HCT116 (cell line): ENCODE measurements at regions not wholly inside any gene's neighbourhood (a gene's known extent, or its start where the extent isn't known, plus 50 kb on each side); places are given as distances from the start of the nearest gene placed in this dataset.
A peak's percentile ranks its signal among the peaks of the same experiment; 100 is the strongest.

ENCODE experiments used
- CTCF ChIP-seq, 3 experiments: fragments of 200-600 bp in 1 of 3; sonication (generic) in 1 of 3; IDR thresholded peaks in 2 of 3; conservative IDR thresholded peaks in 1 of 3; 2 replicates each; pipeline ENCODE4 v1.5.1; 2012 to 2017; ENCODE audit warnings: low read depth in 2 of 3, low read length in 2 of 3, antibody characterized with exemption in 1 of 3, borderline replicate concordance in 1 of 3, control low read depth in 1 of 3, mild to moderate bottlenecking in 1 of 3, mixed read lengths in 1 of 3, mixed run types in 1 of 3, moderate library complexity in 1 of 3; ENCODE audit not compliant: insufficient read depth in 1 of 3
- POLR2A ChIP-seq: IDR thresholded peaks from 2 replicates; pipeline ENCODE4 v1.7.0; 2011; ENCODE audit warnings: borderline replicate concordance; ENCODE audit not compliant: insufficient read depth, insufficient read length; ENCODE audit errors: extremely low read depth
- POLR2AphosphoS5 ChIP-seq: IDR thresholded peaks from 2 replicates; pipeline ENCODE4 v1.6.1; 2011; ENCODE audit warnings: mild to moderate bottlenecking, low read depth, low read length, moderate library complexity
- REST ChIP-seq: IDR thresholded peaks from 2 replicates; pipeline ENCODE4 v1.6.1; 2012; ENCODE audit warnings: low read depth
- TF ChIP-seq, protein P1 (sequence below): IDR thresholded peaks from 2 replicates; pipeline ENCODE4 v1.6.1; 2012

DNA sequence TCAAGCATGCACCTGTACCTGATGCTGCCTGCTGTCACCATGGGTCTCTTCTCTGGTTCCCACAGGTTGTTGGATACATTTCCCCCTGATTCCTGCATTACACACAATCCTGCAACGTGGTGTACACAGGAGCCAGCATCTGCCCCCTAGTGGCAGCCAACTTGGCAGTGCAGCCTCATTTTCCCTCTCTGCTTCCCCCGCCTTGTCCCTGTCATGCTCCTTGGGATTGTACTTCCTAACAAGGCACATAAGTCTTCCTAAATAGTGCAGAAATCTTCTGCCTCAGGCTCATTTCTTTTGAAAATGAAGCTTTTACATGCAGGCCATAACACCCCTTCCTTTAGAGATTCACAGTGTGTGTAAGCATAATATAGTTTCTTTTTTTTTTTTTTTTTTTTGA lies 387.5 kb downstream of the CCSER2 start:
- TF ChIP-seq POLR2AphosphoS5 = no peak
- TF ChIP-seq POLR2A = no peak
- TF ChIP-seq CTCF (IDR thresholded peaks at IDR 0.05 in 2 of 3, conservative IDR thresholded peaks at IDR 0.05 in 1 of 3; ENCODE audit: borderline replicate concordance in 1 of 3, insufficient read depth in 1 of 3, low read depth in 2 of 3, low read length in 2 of 3) = peak; percentile 59 to 93 (median 88); a peak in 5 of 6 replicates
- no peak for TF ChIP-seq REST
- TF ChIP-seq, protein P1, sequence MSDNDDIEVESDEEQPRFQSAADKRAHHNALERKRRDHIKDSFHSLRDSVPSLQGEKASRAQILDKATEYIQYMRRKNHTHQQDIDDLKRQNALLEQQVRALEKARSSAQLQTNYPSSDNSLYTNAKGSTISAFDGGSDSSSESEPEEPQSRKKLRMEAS = no peak
